ENCODE measurements at regions not wholly inside any gene's neighbourhood (a gene's known extent, or its start where the extent isn't known, plus 50 kb on each side); places are given as distances from the start of the nearest gene placed in this dataset.
A peak's percentile ranks its signal among the peaks of the same experiment; 100 is the strongest.

DNA sequence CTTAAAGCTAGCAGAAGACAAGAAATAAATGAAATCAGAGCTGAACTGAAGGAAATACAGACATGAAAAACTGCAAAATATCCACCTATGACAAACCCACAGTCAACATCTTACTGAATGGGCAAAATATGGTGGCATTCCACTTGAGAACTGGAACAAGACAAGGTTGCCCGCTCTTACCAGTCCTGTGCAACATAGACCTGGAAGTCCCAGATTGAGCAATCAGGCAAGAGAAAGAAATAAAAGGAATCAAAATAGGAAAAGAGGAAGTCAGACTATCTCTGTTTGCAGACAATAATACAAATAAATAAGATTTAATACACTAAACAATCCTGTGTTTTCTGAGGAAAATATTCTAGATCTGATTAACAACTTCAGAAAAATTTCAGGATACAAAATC lies 570.5 kb upstream of the SEMA3D start:
- Histone ChIP-seq H3K27ac (no peak overlapping the region), H3K4me1 (no peaks in the 10 kb centered on the region), H3K4me3 (no peak overlapping the region), H3K27me3 (no peaks in the 10 kb centered on the region), H3K36me3 (no peaks in the 10 kb centered on the region), H3K9me3 (no peaks in the 10 kb centered on the region)
- intact Hi-C loops (cut with DNase I) = no loop called here
- no peak for TF ChIP-seq POLR2A (IDR thresholded peaks at IDR 0.05)
- TF ChIP-seq, protein P1, sequence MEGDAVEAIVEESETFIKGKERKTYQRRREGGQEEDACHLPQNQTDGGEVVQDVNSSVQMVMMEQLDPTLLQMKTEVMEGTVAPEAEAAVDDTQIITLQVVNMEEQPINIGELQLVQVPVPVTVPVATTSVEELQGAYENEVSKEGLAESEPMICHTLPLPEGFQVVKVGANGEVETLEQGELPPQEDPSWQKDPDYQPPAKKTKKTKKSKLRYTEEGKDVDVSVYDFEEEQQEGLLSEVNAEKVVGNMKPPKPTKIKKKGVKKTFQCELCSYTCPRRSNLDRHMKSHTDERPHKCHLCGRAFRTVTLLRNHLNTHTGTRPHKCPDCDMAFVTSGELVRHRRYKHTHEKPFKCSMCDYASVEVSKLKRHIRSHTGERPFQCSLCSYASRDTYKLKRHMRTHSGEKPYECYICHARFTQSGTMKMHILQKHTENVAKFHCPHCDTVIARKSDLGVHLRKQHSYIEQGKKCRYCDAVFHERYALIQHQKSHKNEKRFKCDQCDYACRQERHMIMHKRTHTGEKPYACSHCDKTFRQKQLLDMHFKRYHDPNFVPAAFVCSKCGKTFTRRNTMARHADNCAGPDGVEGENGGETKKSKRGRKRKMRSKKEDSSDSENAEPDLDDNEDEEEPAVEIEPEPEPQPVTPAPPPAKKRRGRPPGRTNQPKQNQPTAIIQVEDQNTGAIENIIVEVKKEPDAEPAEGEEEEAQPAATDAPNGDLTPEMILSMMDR (IDR thresholded peaks at IDR 0.05) = no peak
- 71 to 86% methylated on average over 1 of the region's 1 CpG for WGBS, 2 donors
- DNase-seq = no peak

GRCh38 chr7:85750454-85750949 lies 563.6 kb upstream of the SEMA3D start:
- 34 to 46% methylated on average over 10 to 13 of the region's 14 CpGs for WGBS, 2 donors
- no peak for DNase-seq
- intact Hi-C loops (cut with DNase I) = no loop called here
- Histone ChIP-seq H3K36me3 (no peaks in the 10 kb centered on the region), H3K4me3 (no peak overlapping the region), H3K9me3 (peaks cover 0 to 7% (median 7%) of the 10 kb centered on the region in 3 donors), H3K4me1 (no peaks in the 10 kb centered on the region), H3K27ac (no peak overlapping the region), H3K27me3 (no peaks in the 10 kb centered on the region)
- TF ChIP-seq POLR2A (IDR thresholded peaks at IDR 0.05) = no peak
- TF ChIP-seq, protein P1 (IDR thresholded peaks at IDR 0.05) = peak in 5 of 6 experiments; percentile 14 to 36 (median 23)

GRCh38 chr7:85749696-85750453 lies 563.0 kb upstream of the SEMA3D start:
- H3K4me3 ChIP-seq = no peak overlapping the region
- H3K9me3 ChIP-seq = peaks cover 0 to 13% (median 12%) of the 10 kb centered on the region in 3 donors
- no peak for DNase-seq
- WGBS, 2 donors = 66 to 78% methylated on average over 3 to 9 of the region's 13 CpGs
- H3K27ac ChIP-seq = no peak overlapping the region
- no peak for TF ChIP-seq POLR2A (IDR thresholded peaks at IDR 0.05)
- TF ChIP-seq, protein P1 (IDR thresholded peaks at IDR 0.05) = no peak
- intact Hi-C loops (cut with DNase I) = no loop called here
- H3K27me3 ChIP-seq = no peaks in the 10 kb centered on the region
- no peaks in the 10 kb centered on the region for H3K4me1 ChIP-seq
- H3K36me3 ChIP-seq = no peaks in the 10 kb centered on the region

- no peak overlapping the region for H3K4me3 ChIP-seq
- no peak overlapping the region for H3K27ac ChIP-seq
- no peaks in the 10 kb centered on the region for H3K4me1 ChIP-seq
- 57 to 63% methylated on average over 3 of the region's 3 CpGs for WGBS, 2 donors
- no peak for TF ChIP-seq POLR2A (IDR thresholded peaks at IDR 0.05)
- no peaks in the 10 kb centered on the region for H3K36me3 ChIP-seq
- intact Hi-C loops (cut with DNase I) = no loop called here
- H3K27me3 ChIP-seq = no peaks in the 10 kb centered on the region
- peaks cover 0 to 14% (median 12%) of the 10 kb centered on the region in 3 donors for H3K9me3 ChIP-seq
- DNase-seq = no peak
Measured at GRCh38 chr7:85748861-85749260, 562.0 kb upstream of the SEMA3D start.

DNA sequence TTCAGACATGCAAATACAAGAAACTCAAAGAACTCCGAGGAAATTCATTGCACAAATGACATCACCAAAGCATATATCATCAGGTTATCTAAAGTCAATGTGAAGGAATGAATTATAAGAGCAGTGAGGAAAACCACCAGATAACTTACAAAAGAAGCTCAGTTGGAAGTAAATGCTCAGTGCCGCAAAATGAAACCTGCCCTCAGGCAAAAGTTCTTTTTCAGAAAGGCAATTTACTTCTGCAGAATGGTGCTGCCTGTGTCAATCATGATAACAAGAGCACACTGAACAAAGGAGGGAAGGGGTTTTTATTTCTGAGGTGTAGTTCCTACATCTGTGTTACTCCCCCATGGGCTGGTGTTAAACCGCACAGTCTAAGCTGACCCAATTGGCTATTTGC lies 550.6 kb upstream of the SEMA3D start:
- H3K27ac ChIP-seq = no peak overlapping the region
- no peak for DNase-seq
- no peaks in the 10 kb centered on the region for H3K4me1 ChIP-seq
- TF ChIP-seq, protein P1 (IDR thresholded peaks at IDR 0.05) = no peak
- no peak for TF ChIP-seq POLR2A (IDR thresholded peaks at IDR 0.05)
- H3K9me3 ChIP-seq = peaks cover 0 to 4% (median 0%) of the 10 kb centered on the region in 3 donors
- 72 to 92% methylated on average over 3 of the region's 3 CpGs for WGBS, 2 donors
- H3K27me3 ChIP-seq = no peaks in the 10 kb centered on the region
- H3K4me3 ChIP-seq = no peak overlapping the region
- H3K36me3 ChIP-seq = no peaks in the 10 kb centered on the region
- intact Hi-C loops (cut with DNase I) = no loop called here

Measured in esophagus squamous epithelium (tissue), 5 donors.